ENCODE measurements at regions not wholly inside any gene's neighbourhood (a gene's known extent, or its start where the extent isn't known, plus 50 kb on each side); places are given as distances from the start of the nearest gene placed in this dataset.

DNA sequence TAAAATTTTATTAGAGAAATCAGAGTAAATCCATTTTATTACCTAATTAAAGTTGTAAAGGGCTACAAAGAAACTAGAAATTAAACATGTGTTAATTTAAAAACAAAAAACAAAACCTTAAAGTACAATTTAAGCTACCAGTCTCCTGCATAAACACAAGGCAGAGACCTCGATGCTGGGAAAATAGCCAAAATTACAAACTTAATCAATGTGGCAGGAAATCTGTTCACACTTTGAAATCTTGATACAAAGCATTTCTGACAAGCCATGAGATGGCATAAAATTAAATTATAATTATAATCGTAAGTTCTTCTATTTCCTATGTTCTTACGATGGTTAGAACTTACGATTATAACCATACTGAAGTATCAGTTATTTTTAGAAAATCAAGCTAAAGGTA lies 158.0 kb upstream of the FREM1 start:
- TF ChIP-seq MXI1 (IDR thresholded peaks at IDR 0.05; ENCODE audit: borderline replicate concordance, low read depth, low read length): no peak
- no peak for TF ChIP-seq ZKSCAN1 (IDR thresholded peaks at IDR 0.05; ENCODE audit: low read length)
- no peak for TF ChIP-seq ZFX (CRISPR knock-in tag; IDR thresholded peaks at IDR 0.05; ENCODE audit: low read depth)
- no peak for TF ChIP-seq EP300 (IDR thresholded peaks at IDR 0.05; ENCODE audit: low read depth in 2 of 2, low read length in 2 of 2)
- TF ChIP-seq EP300 (CRISPR knock-in tag; IDR thresholded peaks at IDR 0.05; ENCODE audit: borderline replicate concordance): no peak
- no peak for TF ChIP-seq POLR2A (IDR thresholded peaks at IDR 0.05; ENCODE audit: insufficient read depth in 1 of 2, low read depth in 2 of 2, low read length in 2 of 2)
- TF ChIP-seq, protein P1, sequence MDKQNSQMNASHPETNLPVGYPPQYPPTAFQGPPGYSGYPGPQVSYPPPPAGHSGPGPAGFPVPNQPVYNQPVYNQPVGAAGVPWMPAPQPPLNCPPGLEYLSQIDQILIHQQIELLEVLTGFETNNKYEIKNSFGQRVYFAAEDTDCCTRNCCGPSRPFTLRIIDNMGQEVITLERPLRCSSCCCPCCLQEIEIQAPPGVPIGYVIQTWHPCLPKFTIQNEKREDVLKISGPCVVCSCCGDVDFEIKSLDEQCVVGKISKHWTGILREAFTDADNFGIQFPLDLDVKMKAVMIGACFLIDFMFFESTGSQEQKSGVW (CRISPR knock-in tag; IDR thresholded peaks at IDR 0.05; ENCODE audit: borderline replicate concordance): no peak
- TF ChIP-seq, protein P2, sequence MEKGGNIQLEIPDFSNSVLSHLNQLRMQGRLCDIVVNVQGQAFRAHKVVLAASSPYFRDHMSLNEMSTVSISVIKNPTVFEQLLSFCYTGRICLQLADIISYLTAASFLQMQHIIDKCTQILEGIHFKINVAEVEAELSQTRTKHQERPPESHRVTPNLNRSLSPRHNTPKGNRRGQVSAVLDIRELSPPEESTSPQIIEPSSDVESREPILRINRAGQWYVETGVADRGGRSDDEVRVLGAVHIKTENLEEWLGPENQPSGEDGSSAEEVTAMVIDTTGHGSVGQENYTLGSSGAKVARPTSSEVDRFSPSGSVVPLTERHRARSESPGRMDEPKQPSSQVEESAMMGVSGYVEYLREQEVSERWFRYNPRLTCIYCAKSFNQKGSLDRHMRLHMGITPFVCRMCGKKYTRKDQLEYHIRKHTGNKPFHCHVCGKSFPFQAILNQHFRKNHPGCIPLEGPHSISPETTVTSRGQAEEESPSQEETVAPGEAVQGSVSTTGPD (CRISPR knock-in tag; IDR thresholded peaks at IDR 0.05): no peak
- TF ChIP-seq ZSCAN20 (CRISPR knock-in tag; IDR thresholded peaks at IDR 0.05; ENCODE audit: borderline replicate concordance): no peak
- TF ChIP-seq FOXK1 (CRISPR knock-in tag; IDR thresholded peaks at IDR 0.05; ENCODE audit: borderline replicate concordance, low read depth): no peak
- no peak for TF ChIP-seq RORA (CRISPR knock-in tag; IDR thresholded peaks at IDR 0.05)
- TF ChIP-seq, protein P3, sequence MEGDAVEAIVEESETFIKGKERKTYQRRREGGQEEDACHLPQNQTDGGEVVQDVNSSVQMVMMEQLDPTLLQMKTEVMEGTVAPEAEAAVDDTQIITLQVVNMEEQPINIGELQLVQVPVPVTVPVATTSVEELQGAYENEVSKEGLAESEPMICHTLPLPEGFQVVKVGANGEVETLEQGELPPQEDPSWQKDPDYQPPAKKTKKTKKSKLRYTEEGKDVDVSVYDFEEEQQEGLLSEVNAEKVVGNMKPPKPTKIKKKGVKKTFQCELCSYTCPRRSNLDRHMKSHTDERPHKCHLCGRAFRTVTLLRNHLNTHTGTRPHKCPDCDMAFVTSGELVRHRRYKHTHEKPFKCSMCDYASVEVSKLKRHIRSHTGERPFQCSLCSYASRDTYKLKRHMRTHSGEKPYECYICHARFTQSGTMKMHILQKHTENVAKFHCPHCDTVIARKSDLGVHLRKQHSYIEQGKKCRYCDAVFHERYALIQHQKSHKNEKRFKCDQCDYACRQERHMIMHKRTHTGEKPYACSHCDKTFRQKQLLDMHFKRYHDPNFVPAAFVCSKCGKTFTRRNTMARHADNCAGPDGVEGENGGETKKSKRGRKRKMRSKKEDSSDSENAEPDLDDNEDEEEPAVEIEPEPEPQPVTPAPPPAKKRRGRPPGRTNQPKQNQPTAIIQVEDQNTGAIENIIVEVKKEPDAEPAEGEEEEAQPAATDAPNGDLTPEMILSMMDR (CRISPR knock-in tag; IDR thresholded peaks at IDR 0.05): no peak
- no peak for TF ChIP-seq NFYB (CRISPR knock-in tag; IDR thresholded peaks at IDR 0.05)
- no peak for TF ChIP-seq ZNF224 (CRISPR knock-in tag; IDR thresholded peaks at IDR 0.05)

Data from HepG2 (cell line).